Endothelial cell of umbilical vein (primary cell): ENCODE measurements at regions not wholly inside any gene's neighbourhood (a gene's known extent, or its start where the extent isn't known, plus 50 kb on each side); places are given as distances from the start of the nearest gene placed in this dataset.

Experiments used
- CTCF ChIP-seq, 2 donors: IDR thresholded peaks; 1 replicate in 1 of 2; 2 replicates in 1 of 2; pipeline ENCODE4 v1.5.1; 2011; ENCODE audit warnings: low read length in 2 of 2, mild to moderate bottlenecking in 2 of 2, moderate library complexity in 2 of 2, control low read depth in 1 of 2, inconsistent platforms in 1 of 2, low read depth in 1 of 2; ENCODE audit not compliant: insufficient read depth in 1 of 2; ENCODE audit errors: extremely low read depth in 1 of 2
- EZH2 ChIP-seq: IDR thresholded peaks from 2 replicates; pipeline ENCODE4 v1.6.1; 2012; ENCODE audit warnings: borderline replicate concordance, low read depth, mild to moderate bottlenecking, moderate library complexity, low read length, inconsistent platforms; ENCODE audit not compliant: severe bottlenecking
- FOS ChIP-seq: IDR thresholded peaks from 2 replicates; pipeline ENCODE4 v1.6.1; 2011; ENCODE audit warnings: mild to moderate bottlenecking, low read length, moderate library complexity, borderline replicate concordance; ENCODE audit not compliant: insufficient read depth
- GATA2 ChIP-seq: IDR thresholded peaks from 2 replicates; pipeline ENCODE4 v1.7.0; 2011; ENCODE audit warnings: low read depth, mild to moderate bottlenecking, moderate library complexity, mixed read lengths, low read length; ENCODE audit not compliant: insufficient read length, insufficient read depth
- JUN ChIP-seq: IDR thresholded peaks from 2 replicates; pipeline ENCODE4 v1.6.1; 2011; ENCODE audit warnings: borderline replicate concordance, low read depth; ENCODE audit not compliant: insufficient read length, insufficient read depth
- MAX ChIP-seq: IDR thresholded peaks from 2 replicates; pipeline ENCODE4 v1.6.1; 2011; ENCODE audit not compliant: insufficient read depth, insufficient read length
- POLR2A ChIP-seq: IDR thresholded peaks from 2 replicates; pipeline ENCODE4 v1.6.1; 2012; ENCODE audit warnings: low read depth, mild to moderate bottlenecking, control low read depth, low read length
- POLR2AphosphoS5 ChIP-seq: IDR thresholded peaks from 2 replicates; pipeline ENCODE4 v1.6.1; 2012; ENCODE audit warnings: low read depth, mild to moderate bottlenecking, control low read depth, low read length, moderate library complexity; ENCODE audit not compliant: insufficient read depth

GRCh38 chrX:56113785-56114436 is 118.2 kb upstream of the KLF8 start:
- TF ChIP-seq CTCF (IDR thresholded peaks at IDR 0.05; ENCODE audit: extremely low read depth in 1 of 2, insufficient read depth in 1 of 2, low read depth in 1 of 2, low read length in 2 of 2): no peak
- no peak for TF ChIP-seq POLR2A
- TF ChIP-seq JUN: no peak
- TF ChIP-seq EZH2: no peak
- no peak for TF ChIP-seq MAX
- TF ChIP-seq FOS: no peak
- no peak for TF ChIP-seq POLR2AphosphoS5
- no peak for TF ChIP-seq GATA2
